NCI-H2081 treated with DMSO at 0.1 percent for 48 hours (cell line): ENCODE measurements at regions not wholly inside any gene's neighbourhood (a gene's known extent, or its start where the extent isn't known, plus 50 kb on each side); places are given as distances from the start of the nearest gene placed in this dataset.

ENCODE experiments used
- DNase-seq: peaks from one replicate; lab custom pipeline; 2025; lab: John Stamatoyannopoulos, UW

DNA sequence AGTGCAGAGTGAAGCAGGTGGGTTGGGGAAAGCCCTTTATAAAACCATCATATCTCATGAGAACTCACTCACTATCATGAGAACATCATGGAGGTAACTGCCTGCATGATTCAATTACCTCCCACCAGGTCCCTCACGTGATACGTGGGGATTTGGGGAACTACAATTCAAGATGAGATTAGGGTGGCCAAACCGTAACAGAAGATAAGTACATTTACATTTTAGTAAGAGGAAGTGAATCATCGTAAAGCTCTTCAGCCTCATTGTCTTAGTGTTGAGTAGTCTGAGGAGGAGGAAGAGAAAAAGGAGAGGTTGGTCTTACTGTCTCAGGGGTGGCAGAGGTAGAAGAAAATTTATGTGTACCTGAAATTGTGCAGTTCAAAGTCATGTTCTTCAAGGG, 1053.4 kb upstream of the ADGRL4 start:
- no peak for DNase-seq

GRCh38 chr1:80056179-80056578, 1049.6 kb upstream of the ADGRL4 start:
- no peak for DNase-seq

GRCh38 chr1:80054129-80054528, 1047.6 kb upstream of the ADGRL4 start:
- peak; percentile 93 for DNase-seq

DNA sequence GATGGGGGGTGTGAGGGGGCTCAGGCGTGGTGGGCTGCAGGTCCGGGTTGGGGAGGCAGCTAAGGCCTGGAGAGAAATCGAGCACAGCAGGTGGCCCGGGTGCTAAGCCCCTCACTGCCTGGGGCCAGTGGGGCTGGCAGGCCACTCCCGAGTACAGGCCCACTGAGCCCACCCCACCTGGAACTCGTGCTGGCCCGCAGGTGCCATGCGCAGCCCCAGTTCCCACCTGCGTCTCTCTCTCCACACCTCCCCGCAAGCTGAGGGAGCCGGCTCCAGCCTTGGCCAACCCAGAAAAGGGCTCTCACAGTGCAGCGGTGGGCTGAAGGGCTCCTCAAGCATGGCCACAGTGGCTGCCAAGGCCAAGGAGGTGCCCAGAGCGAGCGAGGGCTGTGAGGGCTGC, 1047.1 kb upstream of the ADGRL4 start:
- DNase-seq: no peak

GRCh38 chr1:80050523-80050922, 1044.0 kb upstream of the ADGRL4 start:
- DNase-seq: no peak

- DNase-seq: no peak
Measured at GRCh38 chr1:80050085-80050484, 1043.6 kb upstream of the ADGRL4 start.

GRCh38 chr1:80048716-80049115, 1042.2 kb upstream of the ADGRL4 start:
- no peak for DNase-seq

GRCh38 chr1:80047791-80048190, 1041.3 kb upstream of the ADGRL4 start:
- no peak for DNase-seq

DNA sequence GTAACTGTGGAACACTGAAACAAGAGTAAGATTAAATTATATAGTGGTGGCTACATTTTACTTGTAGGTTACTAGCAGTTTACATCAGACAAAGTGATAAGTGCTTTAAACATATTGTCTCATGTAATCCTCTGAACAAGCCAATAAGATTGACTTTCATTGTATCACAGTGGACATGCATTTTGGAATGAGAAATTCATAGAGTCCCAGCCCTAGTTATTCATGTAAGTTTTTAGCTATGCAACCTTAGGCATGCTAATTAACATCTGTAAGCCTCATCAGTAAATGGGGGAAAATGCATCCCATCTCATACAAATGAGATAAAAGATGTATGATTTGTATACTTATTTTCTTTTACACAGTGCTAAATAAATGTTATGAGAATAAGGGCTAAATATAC, 1038.1 kb upstream of the ADGRL4 start:
- no peak for DNase-seq

GRCh38 chr1:80036690-80037432, 1030.3 kb upstream of the ADGRL4 start:
- DNase-seq: no peak

- DNase-seq: no peak
Measured at GRCh38 chr1:80023358-80023757, 1016.8 kb upstream of the ADGRL4 start.

DNA sequence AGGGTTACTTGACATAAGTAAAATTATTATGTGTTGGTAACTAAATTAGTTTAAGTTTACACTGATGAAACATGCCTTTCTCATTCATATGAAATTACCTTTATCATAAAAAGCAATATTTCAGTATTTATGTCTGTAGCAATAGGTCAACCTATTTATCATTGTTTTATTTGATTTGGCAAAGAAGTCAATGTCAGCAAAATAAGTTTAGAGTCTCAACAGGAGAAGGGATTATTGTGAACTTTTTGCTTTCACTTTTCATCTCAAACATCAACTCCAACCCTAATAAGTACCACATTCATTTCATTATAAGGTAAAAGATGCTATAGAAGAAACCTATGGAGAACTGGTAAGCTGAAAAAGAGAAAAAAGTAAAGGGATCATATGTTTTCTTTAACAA, 1015.4 kb upstream of the ADGRL4 start:
- DNase-seq: no peak

DNA sequence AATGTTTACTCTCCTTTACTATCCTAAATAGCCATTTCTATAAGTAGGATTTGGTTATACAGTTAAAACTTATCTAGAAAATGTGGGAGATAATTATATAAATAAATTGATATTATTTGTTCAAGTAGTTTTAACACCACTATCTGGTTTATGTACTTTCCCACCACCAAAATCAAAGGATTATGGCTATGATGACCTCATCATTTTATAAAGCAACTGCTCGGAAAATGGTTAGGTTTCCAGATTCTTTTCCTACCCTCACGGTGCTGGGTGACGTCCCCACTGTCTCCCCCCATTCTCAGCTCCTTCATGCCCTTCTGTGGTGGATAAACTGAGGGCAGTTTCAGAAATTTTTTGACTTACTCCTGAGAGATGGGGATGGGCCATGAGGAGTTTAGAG, 1011.8 kb upstream of the ADGRL4 start:
- DNase-seq: no peak

DNA sequence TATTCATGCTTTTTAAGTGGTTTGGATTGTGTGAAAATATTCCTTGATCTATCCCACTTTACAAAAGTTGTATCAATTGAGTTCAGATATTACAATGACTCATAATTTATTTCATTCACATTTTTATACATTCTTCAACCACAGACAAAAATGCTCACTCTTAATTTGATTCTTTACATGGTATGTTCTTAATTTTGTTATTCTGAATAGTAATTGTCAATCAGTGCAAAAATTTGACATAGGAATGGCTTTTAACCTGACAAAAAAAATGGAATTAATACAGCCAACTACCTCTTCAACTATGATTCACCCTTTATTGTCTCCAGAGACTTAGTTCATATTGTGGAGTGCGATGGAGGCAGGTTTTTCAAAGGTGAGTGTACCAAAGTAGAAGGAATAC, 1002.4 kb upstream of the ADGRL4 start:
- DNase-seq: no peak

DNA sequence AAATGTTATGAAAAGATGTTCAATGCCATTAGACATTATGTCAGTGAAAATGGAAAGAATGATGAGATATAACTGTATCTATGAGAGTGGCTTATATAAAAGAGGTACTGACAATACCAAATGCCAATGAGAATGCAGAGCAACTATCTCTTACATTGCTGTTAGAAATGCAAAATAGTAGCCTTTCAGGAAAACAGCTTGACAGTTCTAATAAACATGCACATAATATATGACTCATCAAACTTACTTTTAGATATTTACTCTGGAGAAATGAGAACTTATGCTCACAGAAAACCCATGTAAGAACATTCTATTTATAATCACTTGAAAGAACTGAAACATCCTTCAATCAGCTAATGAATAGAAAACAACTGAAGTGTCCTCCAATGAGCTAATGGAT, 996.7 kb upstream of the ADGRL4 start:
- DNase-seq: no peak

- no peak for DNase-seq
Measured at GRCh38 chr1:79988401-79988800, 981.9 kb upstream of the ADGRL4 start.

- no peak for DNase-seq
Measured at GRCh38 chr1:79982211-79982610, 975.7 kb upstream of the ADGRL4 start.

GRCh38 chr1:79981481-79981880, 975.0 kb upstream of the ADGRL4 start:
- no peak for DNase-seq

- no peak for DNase-seq
Measured at GRCh38 chr1:79979346-79979745, 972.8 kb upstream of the ADGRL4 start.

DNA sequence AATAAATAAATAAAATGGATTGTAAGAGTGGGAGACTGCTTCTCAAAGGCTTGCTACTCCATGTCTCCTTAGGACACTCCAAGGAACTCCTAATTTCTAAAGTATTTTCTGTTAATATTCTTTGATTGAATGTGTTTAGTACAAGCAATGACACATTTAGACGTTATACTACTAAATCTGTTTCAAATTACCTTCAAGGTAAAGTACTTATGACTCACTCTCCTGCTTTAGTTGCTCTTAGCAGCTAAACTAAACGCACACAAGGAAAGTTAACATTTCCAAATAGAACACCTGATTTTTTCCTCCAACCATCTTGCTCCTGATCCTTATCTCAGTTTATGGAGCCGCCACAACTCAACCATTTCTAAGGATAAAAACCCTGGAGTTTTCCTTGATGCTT, 969.8 kb upstream of the ADGRL4 start:
- DNase-seq: no peak

DNA sequence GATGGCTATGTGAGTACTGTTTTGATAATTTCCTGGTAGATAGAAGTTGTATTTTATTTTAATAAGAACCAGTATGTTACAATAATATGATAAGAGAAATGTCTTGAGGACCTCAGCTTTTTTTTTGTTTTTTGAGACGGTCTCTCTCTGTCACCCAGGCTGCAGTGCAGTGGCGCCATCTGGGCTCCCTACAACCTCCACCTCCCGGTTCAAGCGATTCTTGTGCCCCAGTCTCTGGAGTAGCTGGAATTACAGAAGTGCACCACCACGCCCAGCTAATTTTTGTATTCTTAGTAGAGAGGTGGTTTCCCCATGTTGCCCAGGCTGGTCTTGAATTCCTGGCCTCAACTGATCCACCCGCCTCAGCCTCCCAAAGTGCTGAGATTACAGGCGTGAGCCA, 968.1 kb upstream of the ADGRL4 start:
- DNase-seq: no peak

DNA sequence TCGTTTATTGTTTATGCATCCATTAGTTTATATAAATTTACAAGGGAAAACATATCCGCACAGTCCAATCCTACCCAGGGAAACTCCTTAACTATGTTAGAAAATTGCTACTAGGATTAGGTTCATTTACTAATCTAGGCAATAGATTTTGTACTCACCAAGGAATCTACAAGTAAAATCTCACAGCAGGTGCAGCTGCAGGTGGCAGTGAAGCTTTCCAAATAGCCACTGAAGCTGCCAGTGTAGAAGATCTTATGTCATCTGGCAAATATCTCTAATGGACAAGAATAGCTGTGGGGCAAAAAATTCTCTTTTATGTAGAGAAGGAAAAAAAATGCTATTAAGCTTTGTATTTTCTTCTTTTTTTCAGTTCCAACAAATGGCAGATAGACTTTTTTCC, 963.4 kb upstream of the ADGRL4 start:
- no peak for DNase-seq

DNA sequence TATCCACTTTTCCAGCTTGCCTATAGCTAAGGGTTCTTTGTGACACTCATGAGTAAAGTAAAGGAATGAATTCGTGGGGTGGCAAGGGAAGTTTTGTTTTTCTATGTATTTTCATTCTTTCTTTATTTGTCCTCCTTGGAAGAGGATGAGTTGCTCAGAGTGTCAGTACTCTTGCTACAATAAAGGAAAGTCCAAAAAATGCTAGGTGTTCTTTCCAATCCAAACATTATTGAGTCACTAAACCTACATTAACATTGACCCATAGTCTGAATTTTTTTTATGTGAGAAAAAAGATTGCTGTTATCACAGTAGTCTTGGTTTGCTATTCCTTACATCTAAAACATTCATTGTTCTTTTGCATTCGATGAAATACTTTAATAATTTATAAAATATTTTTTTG, 959.9 kb upstream of the ADGRL4 start:
- no peak for DNase-seq

- DNase-seq: no peak
Measured at GRCh38 chr1:79959635-79960034, 953.1 kb upstream of the ADGRL4 start.

DNA sequence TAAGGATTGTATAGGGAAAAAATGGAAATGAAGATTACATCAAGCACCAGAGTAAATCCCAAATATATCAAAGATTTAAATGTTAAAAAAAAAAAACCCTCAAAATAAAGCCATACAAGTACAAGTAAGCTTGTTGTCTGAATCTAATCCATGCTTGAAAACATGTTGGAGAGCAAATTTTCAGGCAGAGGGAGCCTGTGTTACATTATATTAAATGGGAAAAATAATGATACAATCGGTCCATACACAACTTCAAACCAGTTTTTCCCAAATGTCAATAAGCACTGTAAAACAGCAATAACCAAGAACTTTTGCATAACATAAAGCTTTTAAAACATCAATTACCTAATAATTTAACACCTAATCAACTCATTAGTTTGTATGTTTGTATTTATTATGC, 949.4 kb upstream of the ADGRL4 start:
- DNase-seq: no peak
